HL-60 (cell line): ENCODE measurements at regions not wholly inside any gene's neighbourhood (a gene's known extent, or its start where the extent isn't known, plus 50 kb on each side); places are given as distances from the start of the nearest gene placed in this dataset.

Experiments used
- CTCF ChIP-seq: IDR thresholded peaks from one replicate; pipeline ENCODE4 v1.5.1; 2011; ENCODE audit warnings: low read length, control low read depth, inconsistent platforms; ENCODE audit not compliant: insufficient read depth
- GABPA ChIP-seq: IDR thresholded peaks from 2 replicates; pipeline ENCODE4 v1.6.1; 2012; ENCODE audit warnings: low read depth
- REST ChIP-seq: IDR thresholded peaks from 2 replicates; pipeline ENCODE4 v1.6.1; 2012; ENCODE audit warnings: low read depth; ENCODE audit not compliant: insufficient replicate concordance

GRCh38 chr10:124173298-124173900 lies 80.0 kb upstream of the CHST15 start:
- TF ChIP-seq CTCF (no peak), GABPA (no peak), REST (no peak)
